Loucy (cell line): ENCODE measurements at regions not wholly inside any gene's neighbourhood (a gene's known extent, or its start where the extent isn't known, plus 50 kb on each side); places are given as distances from the start of the nearest gene placed in this dataset.

Source experiments
- H2AFZ ChIP-seq: fragments of 200-600 bp; sonication (generic); 2 replicates; pipeline ENCODE4 v1.6.0; 2016; ENCODE audit warnings: antibody characterized with exemption, mild to moderate bottlenecking, low read length, moderate library complexity
- H3F3A ChIP-seq: fragments of 200-600 bp; 2 replicates; pipeline ENCODE4 v1.6.0; 2016; ENCODE audit warnings: antibody characterized with exemption, low read depth, mild to moderate bottlenecking
- H3K27me3 ChIP-seq: fragments of 200-600 bp; sonication (generic); 2 replicates; pipeline ENCODE4 v1.6.1; 2014; ENCODE audit warnings: low read length, mild to moderate bottlenecking; ENCODE audit not compliant: insufficient read depth, poor library complexity, severe bottlenecking
- H3K36me3 ChIP-seq: fragments of 200-600 bp; sonication (generic); 2 replicates; pipeline ENCODE4 v1.6.1; 2016; ENCODE audit warnings: low read length; ENCODE audit not compliant: insufficient read depth
- H3K4me1 ChIP-seq: fragments of 200-600 bp; sonication (generic); 2 replicates; pipeline ENCODE4 v1.5.1; 2014; ENCODE audit warnings: low read length, mild to moderate bottlenecking; ENCODE audit not compliant: insufficient read depth, poor library complexity, severe bottlenecking
- H3K4me2 ChIP-seq: fragments of 200-600 bp; sonication (generic); 2 replicates; pipeline ENCODE4 v1.6.0; 2014; ENCODE audit warnings: antibody characterized with exemption, low read length, low read depth, mild to moderate bottlenecking; ENCODE audit not compliant: poor library complexity, severe bottlenecking
- H3K4me3 ChIP-seq: fragments of 200-600 bp; sonication (generic); 2 replicates; pipeline ENCODE4 v1.5.1; 2014; ENCODE audit warnings: low read length, mild to moderate bottlenecking, mixed read lengths; ENCODE audit not compliant: poor library complexity, severe bottlenecking
- H3K79me2 ChIP-seq: fragments of 200-600 bp; sonication (generic); 2 replicates; pipeline ENCODE4 v1.6.1; 2014; ENCODE audit warnings: low read length; ENCODE audit not compliant: insufficient read depth
- H3K9ac ChIP-seq: fragments of 200-600 bp; sonication (generic); 2 replicates; pipeline ENCODE4 v1.6.0; 2014; ENCODE audit warnings: mild to moderate bottlenecking, low read depth, low read length, moderate library complexity; ENCODE audit not compliant: poor library complexity, severe bottlenecking
- H3K9me2 ChIP-seq: fragments of 200-600 bp; sonication (generic); replicated peaks from 2 replicates; pipeline ENCODE4 v1.6.1; 2016; ENCODE audit warnings: low read depth, low read length, mixed read lengths
- H3K9me3 ChIP-seq: fragments of 200-600 bp; sonication (generic); 2 replicates; pipeline ENCODE4 v1.6.1; 2014; ENCODE audit warnings: mild to moderate bottlenecking, antibody characterized with exemption, low read length, low read depth; ENCODE audit not compliant: insufficient read depth
- H4K20me1 ChIP-seq: fragments of 200-600 bp; sonication (generic); 2 replicates; pipeline ENCODE4 v1.6.0; 2014; ENCODE audit warnings: antibody characterized with exemption, low read length, mild to moderate bottlenecking; ENCODE audit not compliant: insufficient read depth, poor library complexity, severe bottlenecking
- CTCF ChIP-seq: fragments of 200-600 bp; sonication (generic); conservative IDR thresholded peaks from 2 replicates; pipeline ENCODE4 v1.5.1; 2014; ENCODE audit warnings: mild to moderate bottlenecking, antibody characterized with exemption, low read length
- EZH2phosphoT487 ChIP-seq: fragments of 200-600 bp; IDR thresholded peaks from 2 replicates; pipeline ENCODE4 v1.6.1; 2018; ENCODE audit warnings: antibody characterized with exemption, mild to moderate bottlenecking, moderate library complexity, borderline replicate concordance

- Histone ChIP-seq H3K9me2 (no peaks in the 10 kb centered on the region), H3K79me2 (no peaks in the 10 kb centered on the region), H3K4me2 (no peak overlapping the region), H3F3A (no peaks in the 10 kb centered on the region), H3K4me3 (no peak overlapping the region), H3K27me3 (no peaks in the 10 kb centered on the region), H3K36me3 (no peaks in the 10 kb centered on the region), H3K9me3 (no peaks in the 10 kb centered on the region), H4K20me1 (no peaks in the 10 kb centered on the region), H3K4me1 (no peaks in the 10 kb centered on the region), H2AFZ (no peak overlapping the region), H3K9ac (no peak overlapping the region)
- TF ChIP-seq CTCF (no peak), EZH2phosphoT487 (no peak)
Observed at GRCh38 chr13:73608711-73609485, 525.3 kb downstream of the KLF12 start.

GRCh38 chr13:73608157-73608516 is 526.1 kb downstream of the KLF12 start:
- Histone ChIP-seq H3K79me2 (no peaks in the 10 kb centered on the region), H3K4me3 (no peak overlapping the region), H3K4me1 (no peaks in the 10 kb centered on the region), H3K36me3 (no peaks in the 10 kb centered on the region), H4K20me1 (no peaks in the 10 kb centered on the region), H3K9me3 (no peaks in the 10 kb centered on the region), H3K4me2 (no peak overlapping the region), H3F3A (no peaks in the 10 kb centered on the region), H3K9ac (no peak overlapping the region), H3K9me2 (no peaks in the 10 kb centered on the region), H2AFZ (no peak overlapping the region), H3K27me3 (no peaks in the 10 kb centered on the region)
- TF ChIP-seq CTCF (no peak), EZH2phosphoT487 (no peak)

DNA sequence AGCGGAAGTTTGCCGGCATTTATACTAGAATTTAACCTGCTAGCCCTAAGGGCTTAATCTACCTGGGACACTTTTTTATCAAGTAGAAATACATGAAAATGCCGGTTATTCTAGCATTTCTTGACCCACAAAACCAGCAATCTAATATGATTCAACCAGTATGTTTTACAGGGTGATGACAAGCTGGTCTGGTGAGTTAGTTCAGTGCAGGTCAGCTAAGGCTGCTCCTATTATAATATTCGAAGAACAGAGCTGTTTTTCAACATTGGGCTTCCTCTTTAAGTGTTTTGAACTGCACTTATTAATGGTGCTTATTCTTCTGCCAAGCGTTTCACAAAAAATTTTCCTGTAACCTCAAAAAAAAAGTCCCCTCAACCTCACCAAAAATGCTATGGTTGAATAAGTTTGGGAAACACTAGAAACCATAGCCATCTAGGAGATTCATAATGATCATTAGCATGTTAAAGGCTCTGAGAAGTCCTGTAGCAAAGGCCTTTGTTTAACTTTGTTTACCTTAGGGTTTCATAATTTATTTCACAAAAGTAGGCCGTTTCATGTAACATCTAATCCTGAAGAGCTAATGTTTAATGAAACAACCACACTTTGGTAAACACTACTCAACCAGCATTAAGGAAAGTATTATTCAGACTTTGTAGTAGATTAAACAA is 526.6 kb downstream of the KLF12 start:
- Histone ChIP-seq H3K9me2 (no peaks in the 10 kb centered on the region), H3K4me3 (no peak overlapping the region), H3F3A (no peaks in the 10 kb centered on the region), H2AFZ (no peak overlapping the region), H3K27me3 (no peaks in the 10 kb centered on the region), H3K9me3 (no peaks in the 10 kb centered on the region), H4K20me1 (no peaks in the 10 kb centered on the region), H3K79me2 (no peaks in the 10 kb centered on the region), H3K9ac (no peak overlapping the region), H3K4me1 (no peaks in the 10 kb centered on the region), H3K36me3 (no peaks in the 10 kb centered on the region), H3K4me2 (no peak overlapping the region)
- TF ChIP-seq EZH2phosphoT487 = no peak
- no peak for TF ChIP-seq CTCF
